Superior temporal gyrus (tissue), 1 donor: ENCODE measurements at regions not wholly inside any gene's neighbourhood (a gene's known extent, or its start where the extent isn't known, plus 50 kb on each side); places are given as distances from the start of the nearest gene placed in this dataset.

Experiments
- DNase-seq: peaks from one replicate; pipeline ENCODE4 v3.0.0-alpha.2; 2016; ENCODE audit errors: extremely low spot score

- DNase-seq = no peak
These were observed 357.4 kb upstream of the SGCD start for GRCh38 chr5:155969537-155969936.

- no peak for DNase-seq
These were observed 352.6 kb upstream of the SGCD start for GRCh38 chr5:155974369-155974768.

- peak; percentile 49 for DNase-seq
These were observed 348.1 kb upstream of the SGCD start for GRCh38 chr5:155978850-155979249.

- no peak for DNase-seq
These were observed 344.6 kb upstream of the SGCD start for GRCh38 chr5:155982354-155982753.

- no peak for DNase-seq
These were observed 343.0 kb upstream of the SGCD start for GRCh38 chr5:155983954-155984353.

GRCh38 chr5:155987265-155987810 is 339.6 kb upstream of the SGCD start:
- DNase-seq = peak; percentile 60

- DNase-seq = no peak
These were observed 337.1 kb upstream of the SGCD start for GRCh38 chr5:155989879-155990278.

GRCh38 chr5:155996123-155996522 is 330.8 kb upstream of the SGCD start:
- no peak for DNase-seq

GRCh38 chr5:155998257-155998656 is 328.7 kb upstream of the SGCD start:
- DNase-seq = no peak

GRCh38 chr5:156000115-156000514 is 326.8 kb upstream of the SGCD start:
- DNase-seq = no peak

GRCh38 chr5:156004754-156005153 is 322.2 kb upstream of the SGCD start:
- no peak for DNase-seq

GRCh38 chr5:156006026-156006647 is 320.8 kb upstream of the SGCD start:
- no peak for DNase-seq

GRCh38 chr5:156008844-156009243 is 318.1 kb upstream of the SGCD start:
- DNase-seq = no peak

GRCh38 chr5:156009583-156009982 is 317.4 kb upstream of the SGCD start:
- no peak for DNase-seq

- DNase-seq = no peak
These were observed 311.8 kb upstream of the SGCD start for GRCh38 chr5:156015137-156015536.

- no peak for DNase-seq
These were observed 307.8 kb upstream of the SGCD start for GRCh38 chr5:156019130-156019529.

GRCh38 chr5:156019571-156020180 is 307.3 kb upstream of the SGCD start:
- no peak for DNase-seq

- no peak for DNase-seq
These were observed 306.3 kb upstream of the SGCD start for GRCh38 chr5:156020647-156021046.

GRCh38 chr5:156021866-156022265 is 305.1 kb upstream of the SGCD start:
- DNase-seq = no peak

- DNase-seq = no peak
These were observed 301.3 kb upstream of the SGCD start for GRCh38 chr5:156025656-156026055.

- peak; percentile 4 for DNase-seq
These were observed 295.8 kb upstream of the SGCD start for GRCh38 chr5:156031181-156031580.

- DNase-seq = peak; percentile 3
These were observed 290.3 kb upstream of the SGCD start for GRCh38 chr5:156036640-156037039.

GRCh38 chr5:156037151-156037909 is 289.6 kb upstream of the SGCD start:
- DNase-seq = peak; percentile 6
